ENCODE measurements at regions not wholly inside any gene's neighbourhood (a gene's known extent, or its start where the extent isn't known, plus 50 kb on each side); places are given as distances from the start of the nearest gene placed in this dataset.

DNA sequence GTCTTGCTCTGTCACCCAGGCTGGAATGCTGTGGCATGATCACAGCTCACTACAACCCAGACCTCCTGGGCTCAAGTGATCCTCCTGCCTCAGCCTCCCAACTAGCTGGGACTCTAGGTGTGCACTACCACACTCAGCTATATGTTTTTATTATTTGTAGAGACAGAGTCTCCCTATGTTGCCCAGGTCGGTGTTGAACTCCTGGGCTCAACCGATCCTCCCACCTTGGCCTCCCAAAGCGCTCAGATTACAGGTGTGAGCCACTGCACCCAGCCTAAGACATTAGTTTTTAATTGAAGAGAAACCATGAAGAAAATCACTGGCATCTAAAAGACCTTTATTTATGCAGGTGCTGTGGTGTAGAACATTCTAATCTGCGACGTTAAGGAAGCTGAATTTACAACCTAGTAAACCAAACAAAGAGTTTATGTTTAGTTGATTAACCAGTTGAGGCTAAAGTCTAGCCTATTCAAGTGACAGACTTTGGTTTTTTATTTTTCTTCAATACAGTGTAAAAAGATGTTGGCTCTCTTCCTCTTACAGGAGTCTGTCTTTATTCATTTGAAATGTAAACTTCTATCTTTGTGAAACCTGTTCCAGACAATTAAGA lies 52.5 kb upstream of the NBL1 start:
- no peak for DNase-seq (ENCODE audit: low spot score)
- CTCF ChIA-PET (ENCODE audit: low intra/inter-chr PET ratio, low total read pairs) = no interaction called here
- Histone ChIP-seq H3K4me2 (ENCODE audit: low read depth, low read length) (no peak overlapping the region), H3K9me3 (ENCODE audit: low read length) (no peaks in the 10 kb centered on the region), H3K27ac (ENCODE audit: extremely low read length, insufficient read depth, low read length) (no peak overlapping the region), H4K20me1 (ENCODE audit: insufficient read depth, low read length) (no peaks in the 10 kb centered on the region), H3K4me1 (ENCODE audit: insufficient read depth, low read length) (peaks cover 57% of the 10 kb centered on the region), H3K9ac (ENCODE audit: insufficient read depth, low read depth, low read length) (no peak overlapping the region), H3K36me3 (replicated peaks in 1 of 2; ENCODE audit: control insufficient read depth in 1 of 2, insufficient read depth in 2 of 2, low read length in 2 of 2) (no peaks in the 10 kb centered on the region), H3K79me2 (ENCODE audit: insufficient read depth, low read length) (no peaks in the 10 kb centered on the region), H3K27me3 (ENCODE audit: control insufficient read depth in 1 of 2, insufficient read depth in 2 of 2, low read length in 2 of 2) (no peaks in the 10 kb centered on the region; a peak in 1 of 5 replicates), H2AFZ (ENCODE audit: low read length) (no peak overlapping the region), H3K4me3 (replicated peaks in 1 of 3; ENCODE audit: insufficient read depth in 1 of 3, low read depth in 2 of 3, low read length in 3 of 3) (no peak overlapping the region)
- FAIRE-seq = no peak
- no TSS peak for BruUV-seq (replicated peaks)
- POLR2A ChIA-PET = no interaction called here
- TF ChIP-seq ZBTB1 (CRISPR knock-in tag; IDR thresholded peaks at IDR 0.05; ENCODE audit: borderline replicate concordance) = no peak
- no peak for TF ChIP-seq PAF1 (CRISPR knock-in tag; IDR thresholded peaks at IDR 0.05)
- no peak for TF ChIP-seq ZNF766 (CRISPR knock-in tag; IDR thresholded peaks at IDR 0.05; ENCODE audit: borderline replicate concordance)
- peak; percentile 67 for TF ChIP-seq ZNF770 (CRISPR knock-in tag; IDR thresholded peaks at IDR 0.05)
- intact Hi-C loops (cut with micrococcal nuclease; ENCODE audit: unreplicated experiment) (loop anchor here (10.0 kb wide), 1 partner anchor 207 kb away; no protein-coding TSS in a partner anchor), in situ Hi-C loops (cut with HindIII; ENCODE audit: extremely low pct_ligation_motif_present, low pct_unique_long_range_greater_than_20kb) (no loop called here)
- WGBS (ENCODE audit: low lambda C conversion rate) = 2% methylated on average over 5 of the region's 5 CpGs
- ATAC-seq = no peak

DNA sequence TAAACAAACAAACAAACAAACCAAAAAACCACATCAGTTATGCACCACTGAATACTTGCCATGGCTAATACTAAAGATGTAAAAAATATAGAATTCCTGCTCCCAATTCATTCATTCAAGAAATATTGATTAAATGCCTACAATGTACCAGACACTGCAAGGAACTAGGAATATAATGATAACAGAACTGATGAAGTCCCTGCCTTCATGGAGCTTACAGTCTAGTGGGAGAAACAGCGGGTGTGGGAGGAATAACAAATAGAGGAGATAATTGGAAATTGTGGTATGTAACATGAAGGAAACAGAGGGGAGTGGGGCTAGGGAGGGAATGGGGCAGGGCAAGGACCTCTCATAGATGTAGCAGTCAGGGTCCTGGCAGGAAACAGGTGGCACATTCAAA lies 58.6 kb upstream of the NBL1 start:
- Histone ChIP-seq H2AFZ (ENCODE audit: low read length) (no peak overlapping the region), H3K27me3 (ENCODE audit: control insufficient read depth in 1 of 2, insufficient read depth in 2 of 2, low read length in 2 of 2) (no peaks in the 10 kb centered on the region; a peak in 2 of 5 replicates), H3K4me1 (ENCODE audit: insufficient read depth, low read length) (peaks cover 23% of the 10 kb centered on the region), H3K36me3 (replicated peaks in 1 of 2; ENCODE audit: control insufficient read depth in 1 of 2, insufficient read depth in 2 of 2, low read length in 2 of 2) (no peaks in the 10 kb centered on the region), H3K9me3 (ENCODE audit: low read length) (no peaks in the 10 kb centered on the region), H3K9ac (ENCODE audit: insufficient read depth, low read depth, low read length) (no peak overlapping the region), H4K20me1 (ENCODE audit: insufficient read depth, low read length) (no peaks in the 10 kb centered on the region), H3K27ac (ENCODE audit: extremely low read length, insufficient read depth, low read length) (no peak overlapping the region), H3K4me2 (ENCODE audit: low read depth, low read length) (no peak overlapping the region), H3K79me2 (ENCODE audit: insufficient read depth, low read length) (no peaks in the 10 kb centered on the region), H3K4me3 (replicated peaks in 1 of 3; ENCODE audit: insufficient read depth in 1 of 3, low read depth in 2 of 3, low read length in 3 of 3) (no peak overlapping the region)
- CTCF ChIA-PET (ENCODE audit: low intra/inter-chr PET ratio, low total read pairs) = no interaction called here
- WGBS (ENCODE audit: low lambda C conversion rate) = 82% methylated on average over 1 of the region's 1 CpG
- TF ChIP-seq GATAD1 (CRISPR knock-in tag; IDR thresholded peaks at IDR 0.05) (no peak), CENPX (CRISPR knock-in tag; IDR thresholded peaks at IDR 0.05) (no peak), SNRNP70 (IDR thresholded peaks at IDR 0.05; ENCODE audit: low read depth, low read length) (no peak), CCAR2 (optimal IDR thresholded peaks at IDR 0.05; ENCODE audit: low read depth, low read length) (no peak), MAFK (conservative IDR thresholded peaks at IDR 0.05 in 1 of 2, IDR thresholded peaks at IDR 0.05 in 1 of 2; ENCODE audit: low read length in 2 of 2) (no peak), ZNF230 (CRISPR knock-in tag; IDR thresholded peaks at IDR 0.05) (no peak), KLF11 (CRISPR knock-in tag; IDR thresholded peaks at IDR 0.05) (no peak), ZNF614 (CRISPR knock-in tag; IDR thresholded peaks at IDR 0.05; ENCODE audit: borderline replicate concordance) (no peak), PHF21A (CRISPR knock-in tag; IDR thresholded peaks at IDR 0.05) (no peak), CHCHD3 (CRISPR knock-in tag; IDR thresholded peaks at IDR 0.05) (no peak), ZNF709 (CRISPR knock-in tag; IDR thresholded peaks at IDR 0.05) (no peak), ZNF569 (CRISPR knock-in tag; IDR thresholded peaks at IDR 0.05; ENCODE audit: borderline replicate concordance) (no peak), RFX1 (IDR thresholded peaks at IDR 0.05) (no peak), ZNF451 (CRISPR knock-in tag; IDR thresholded peaks at IDR 0.05) (no peak)
- in situ Hi-C loops (cut with HindIII; ENCODE audit: extremely low pct_ligation_motif_present, low pct_unique_long_range_greater_than_20kb) = no loop called here
- FAIRE-seq (no peak), ATAC-seq (no peak), DNase-seq (ENCODE audit: low spot score) (no peak)
- intact Hi-C loops (cut with micrococcal nuclease; ENCODE audit: unreplicated experiment) = no loop called here
- BruUV-seq (replicated peaks) = no TSS peak
- POLR2A ChIA-PET = no interaction called here
